Liver (tissue), 3 donors: ENCODE measurements at regions not wholly inside any gene's neighbourhood (a gene's known extent, or its start where the extent isn't known, plus 50 kb on each side); places are given as distances from the start of the nearest gene placed in this dataset.

Experiments used
- ATF3 ChIP-seq: IDR thresholded peaks from 2 replicates; pipeline ENCODE4 v1.6.1; 2016; ENCODE audit warnings: antibody characterized with exemption
- CTCF ChIP-seq: fragments of 150-350 bp; IDR thresholded peaks from 2 replicates; pipeline ENCODE4 v1.5.1; 2017; ENCODE audit warnings: improper control_type of control experiment, low read depth, low read length; ENCODE audit not compliant: missing input control
- EGR1 ChIP-seq, 2 donors: IDR thresholded peaks; 2 replicates each; pipeline ENCODE4 v1.6.1; 2016 to 2018; ENCODE audit warnings: antibody characterized with exemption in 2 of 2, low read depth in 2 of 2
- GABPA ChIP-seq, 2 donors: IDR thresholded peaks in 1 of 2; conservative IDR thresholded peaks in 1 of 2; 2 replicates each; pipeline ENCODE4 v1.6.1; 2016; ENCODE audit warnings: antibody characterized with exemption in 2 of 2, mild to moderate bottlenecking in 1 of 2, moderate library complexity in 1 of 2
- HNF4G ChIP-seq: IDR thresholded peaks from 2 replicates; pipeline ENCODE4 v1.6.1; 2016; ENCODE audit warnings: antibody characterized with exemption
- MAX ChIP-seq: IDR thresholded peaks from 2 replicates; pipeline ENCODE4 v1.6.1; 2016; ENCODE audit warnings: antibody characterized with exemption
- REST ChIP-seq: IDR thresholded peaks from 2 replicates; pipeline ENCODE4 v1.6.1; 2016; ENCODE audit warnings: antibody characterized with exemption, mild to moderate bottlenecking
- RXRA ChIP-seq, 2 donors: IDR thresholded peaks; 2 replicates each; pipeline ENCODE4 v1.6.1; 2017 to 2018; ENCODE audit warnings: antibody characterized with exemption in 2 of 2, mild to moderate bottlenecking in 1 of 2
- SP1 ChIP-seq: IDR thresholded peaks from 2 replicates; pipeline ENCODE4 v1.6.1; 2018; ENCODE audit warnings: antibody characterized with exemption, mild to moderate bottlenecking
- TAF1 ChIP-seq: conservative IDR thresholded peaks from 2 replicates; pipeline ENCODE4 v1.6.1; 2016; ENCODE audit warnings: antibody characterized with exemption, mild to moderate bottlenecking
- donor health status: healthy.
- donor health status: healthy.

GRCh38 chr13:112205990-112206389 lies 139.0 kb downstream of the SOX1 start:
- no peak for TF ChIP-seq REST
- TF ChIP-seq CTCF: no peak
- TF ChIP-seq MAX: no peak
- TF ChIP-seq EGR1 (IDR thresholded peaks at IDR 0.05; ENCODE audit: low read depth in 2 of 2): no peak
- no peak for TF ChIP-seq GABPA (IDR thresholded peaks at IDR 0.05 in 1 of 2, conservative IDR thresholded peaks at IDR 0.05 in 1 of 2)
- TF ChIP-seq SP1: no peak
- TF ChIP-seq HNF4G: no peak
- no peak for TF ChIP-seq ATF3
- no peak for TF ChIP-seq RXRA (IDR thresholded peaks at IDR 0.05)
- no peak for TF ChIP-seq TAF1
